ENCODE measurements at regions not wholly inside any gene's neighbourhood (a gene's known extent, or its start where the extent isn't known, plus 50 kb on each side); places are given as distances from the start of the nearest gene placed in this dataset.

DNA sequence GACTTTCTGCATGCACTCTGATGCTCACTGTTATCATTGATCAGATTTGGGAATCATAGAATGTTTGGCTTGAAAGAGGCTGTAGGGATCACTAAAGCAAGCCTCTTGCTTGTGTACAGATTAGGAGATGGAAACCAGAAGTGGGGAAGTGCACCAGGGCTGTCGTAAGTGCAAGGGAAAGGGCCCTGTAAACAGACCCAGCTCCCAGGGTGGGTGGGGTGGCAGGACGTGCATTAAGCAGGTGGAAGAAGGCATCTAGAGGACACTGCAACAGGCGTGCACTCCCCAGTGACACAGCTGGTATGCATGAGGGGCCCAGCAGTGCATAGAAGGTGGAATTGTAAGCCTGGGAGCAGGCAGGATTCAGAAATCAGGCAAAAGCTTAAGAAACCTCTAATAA is 58.0 kb upstream of the SLC7A14 start:
- DNase-seq: no peak

DNA sequence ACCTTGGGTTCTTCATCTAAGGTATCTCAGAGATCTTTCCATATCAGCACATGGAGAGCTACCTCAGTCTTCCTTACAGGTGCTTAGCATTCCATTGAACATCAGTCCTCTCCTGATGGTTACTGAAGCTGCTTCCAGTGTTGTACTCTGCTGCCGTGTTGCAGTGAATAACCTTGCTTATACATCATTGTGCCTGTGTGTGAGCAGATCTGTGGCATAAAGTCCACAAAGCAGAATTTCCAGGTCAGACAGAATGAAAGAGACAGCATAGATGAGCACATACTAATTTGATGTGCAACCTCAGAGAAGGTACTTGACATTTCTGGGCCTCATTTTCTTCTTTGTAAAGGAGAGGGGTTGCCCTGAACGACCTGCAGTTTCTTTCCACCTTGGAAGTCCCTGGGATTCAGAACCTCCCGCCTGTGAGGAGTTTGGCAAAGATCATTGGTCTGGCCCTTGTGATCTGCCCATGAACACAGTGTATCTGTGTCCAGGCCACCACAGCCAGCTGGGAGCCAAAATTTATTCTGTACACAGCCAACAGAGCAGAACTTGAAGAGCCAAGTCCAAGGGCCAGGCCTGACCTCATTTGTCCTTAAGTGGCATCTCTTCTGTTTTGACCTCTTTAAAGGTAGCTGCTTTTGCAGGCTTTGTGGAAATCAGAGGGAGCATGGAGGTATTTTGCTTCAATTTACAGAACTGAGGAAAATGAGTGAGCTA is 57.2 kb upstream of the SLC7A14 start:
- DNase-seq: no peak

DNA sequence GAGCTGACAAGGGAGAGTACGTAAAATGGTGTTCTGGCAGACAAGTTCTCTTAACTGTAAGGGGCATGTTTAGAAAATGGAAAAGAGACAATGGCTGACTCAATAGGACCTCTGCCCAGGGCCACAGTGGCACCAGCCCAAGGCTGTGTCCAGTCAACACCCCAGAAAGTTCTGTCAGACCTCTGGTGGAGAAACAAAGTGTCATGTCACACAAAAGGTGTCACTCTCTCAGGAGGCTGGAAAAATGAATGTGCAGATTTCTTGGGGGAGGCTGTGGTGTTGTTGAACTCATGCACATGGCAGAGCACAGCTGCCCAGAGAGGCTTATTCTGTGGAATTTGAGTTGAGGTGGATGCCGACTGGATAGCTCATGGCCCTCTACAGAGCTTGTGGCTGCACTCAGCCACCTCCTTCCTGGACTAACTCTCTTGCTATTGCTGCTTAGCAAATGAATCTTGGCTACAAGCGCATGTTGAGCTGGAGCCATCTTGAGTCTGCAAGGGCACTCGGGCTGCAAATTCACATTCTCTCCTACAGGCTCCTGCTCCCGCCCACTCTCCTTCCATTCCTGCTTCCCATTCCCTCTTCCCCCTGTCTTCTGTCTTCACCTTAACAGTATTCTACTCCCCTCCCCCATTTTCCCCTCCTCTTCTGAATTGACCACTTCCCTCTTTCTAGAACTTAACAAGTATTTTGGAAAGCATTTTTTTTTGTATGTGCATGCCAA is 55.8 kb upstream of the SLC7A14 start:
- no peak for DNase-seq

DNA sequence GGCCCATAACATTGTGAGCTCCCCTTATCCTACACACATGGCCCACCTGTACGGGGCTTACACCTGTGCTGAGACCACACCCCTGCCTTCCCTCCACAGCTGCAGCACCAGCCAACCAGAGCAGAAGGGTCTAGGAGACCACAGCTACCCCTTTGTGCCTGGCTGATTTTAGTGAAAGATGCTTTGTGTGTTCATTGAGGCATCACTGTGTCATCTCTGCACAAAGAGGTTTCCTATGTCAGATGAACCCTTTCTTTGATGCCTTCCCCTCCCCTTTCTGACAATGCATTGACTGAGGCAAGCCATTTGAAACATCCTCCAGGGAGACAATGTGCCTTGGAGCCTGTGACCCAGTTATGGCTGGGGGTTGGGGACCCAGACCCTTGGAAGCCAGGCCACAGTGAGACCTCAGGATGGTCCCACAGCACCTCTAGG is 54.9 kb upstream of the SLC7A14 start:
- DNase-seq: no peak

DNA sequence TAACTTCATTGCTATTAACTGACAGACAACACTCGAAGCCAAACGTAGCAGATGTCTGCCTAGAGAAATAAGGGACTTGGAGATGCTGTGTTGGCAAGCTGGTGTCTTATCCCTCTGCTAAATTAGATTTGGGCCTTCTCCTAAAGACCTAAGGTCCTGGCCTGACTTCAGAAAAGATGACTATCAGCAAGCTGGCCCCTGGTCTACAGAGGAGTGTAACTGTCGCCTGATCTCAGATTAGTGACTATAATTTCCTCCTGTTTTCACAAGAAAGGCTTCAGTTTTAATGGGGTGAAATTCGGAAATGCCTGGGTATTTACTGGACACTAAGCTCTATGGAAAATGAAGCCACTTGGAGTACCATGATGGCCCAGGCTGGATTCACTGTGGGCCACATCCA is 53.1 kb upstream of the SLC7A14 start:
- no peak for DNase-seq

- no peak for DNase-seq
These were observed 51.4 kb upstream of the SLC7A14 start for GRCh38 chr3:170637306-170637705.

- DNase-seq: no peak
These were observed 50.6 kb upstream of the SLC7A14 start for GRCh38 chr3:170636400-170636973.
